RCC 7860 (cell line): ENCODE measurements at regions not wholly inside any gene's neighbourhood (a gene's known extent, or its start where the extent isn't known, plus 50 kb on each side); places are given as distances from the start of the nearest gene placed in this dataset.

ENCODE experiments used
- DNase-seq: peaks from one replicate; pipeline ENCODE4 v3.0.0-alpha.2; 2015; ENCODE audit warnings: low spot score
- FAIRE-seq: peaks from 2 replicates; lab custom pipeline; 2012; peaks lifted over from hg19 to GRCh38; lab: Jason Lieb, UNC

- FAIRE-seq (no peak), DNase-seq (no peak)
Observed at GRCh38 chr2:200725596-200725995, 86.1 kb upstream of the BZW1 start.

GRCh38 chr2:200728630-200729029, 83.1 kb upstream of the BZW1 start:
- no peak for FAIRE-seq

GRCh38 chr2:200730302-200730701, 81.4 kb upstream of the BZW1 start:
- FAIRE-seq (no peak), DNase-seq (no peak)

More at GRCh38 chr2:200728630-200729029, 83.1 kb upstream of the BZW1 start:
- no peak for DNase-seq

- FAIRE-seq = no peak
- no peak for DNase-seq
Observed at GRCh38 chr2:200730960-200731359, 80.8 kb upstream of the BZW1 start.

- no peak for DNase-seq
- no peak for FAIRE-seq
Observed at GRCh38 chr2:200732866-200733265, 78.8 kb upstream of the BZW1 start.

- DNase-seq (no peak), FAIRE-seq (no peak)
Observed at GRCh38 chr2:200733713-200734198, 78.0 kb upstream of the BZW1 start.

- FAIRE-seq (no peak), DNase-seq (no peak)
Observed at GRCh38 chr2:200735061-200735460, 76.6 kb upstream of the BZW1 start.

- FAIRE-seq = no peak
- DNase-seq = no peak
Observed at GRCh38 chr2:200736646-200737274, 75.0 kb upstream of the BZW1 start.

- no peak for FAIRE-seq
- no peak for DNase-seq
Observed at GRCh38 chr2:200737585-200737984, 74.1 kb upstream of the BZW1 start.

GRCh38 chr2:200738590-200738989, 73.1 kb upstream of the BZW1 start:
- FAIRE-seq (no peak), DNase-seq (no peak)

GRCh38 chr2:200740907-200741306, 70.8 kb upstream of the BZW1 start:
- no peak for FAIRE-seq

GRCh38 chr2:200741468-200742202, 70.1 kb upstream of the BZW1 start:
- DNase-seq = no peak
- FAIRE-seq = no peak

More at GRCh38 chr2:200740907-200741306, 70.8 kb upstream of the BZW1 start:
- DNase-seq = no peak

- FAIRE-seq = no peak
- no peak for DNase-seq
Observed at GRCh38 chr2:200742426-200742825, 69.3 kb upstream of the BZW1 start.

GRCh38 chr2:200743042-200743676, 68.6 kb upstream of the BZW1 start:
- FAIRE-seq = no peak
- no peak for DNase-seq

- FAIRE-seq (no peak), DNase-seq (no peak)
Observed at GRCh38 chr2:200744201-200744602, 67.5 kb upstream of the BZW1 start.

- no peak for FAIRE-seq
- no peak for DNase-seq
Observed at GRCh38 chr2:200746301-200746700, 65.4 kb upstream of the BZW1 start.

- FAIRE-seq (peak; percentile 94), DNase-seq (peak; percentile 98)
Observed at GRCh38 chr2:200747668-200748618, 63.8 kb upstream of the BZW1 start.

GRCh38 chr2:200748779-200749178, 62.9 kb upstream of the BZW1 start:
- no peak for FAIRE-seq
- peak; percentile 39 for DNase-seq

- DNase-seq = no peak
- no peak for FAIRE-seq
Observed at GRCh38 chr2:200749631-200750322, 61.9 kb upstream of the BZW1 start.

GRCh38 chr2:200750323-200750910, 61.3 kb upstream of the BZW1 start:
- DNase-seq = no peak
- no peak for FAIRE-seq
